Sigmoid colon (tissue), 4 donors: ENCODE measurements at regions not wholly inside any gene's neighbourhood (a gene's known extent, or its start where the extent isn't known, plus 50 kb on each side); places are given as distances from the start of the nearest gene placed in this dataset.

Source experiments
- EP300 ChIP-seq, 4 donors: sonication (generic); formaldehyde crosslinking; IDR thresholded peaks; one replicate each; pipeline ENCODE4 v1.6.1; 2017; ENCODE audit warnings: antibody characterized with exemption in 4 of 4
- POLR2A ChIP-seq, 2 donors: fragments of 450-650 bp; IDR thresholded peaks; one replicate each; pipeline ENCODE4 v1.6.1; 2016; ENCODE audit warnings: antibody characterized with exemption in 2 of 2, mild to moderate bottlenecking in 2 of 2, moderate library complexity in 2 of 2
- POLR2AphosphoS5 ChIP-seq, 4 donors: sonication (generic); formaldehyde crosslinking; IDR thresholded peaks; one replicate each; pipeline ENCODE4 v1.6.1; 2017; ENCODE audit warnings: antibody characterized with exemption in 4 of 4
- TF ChIP-seq, protein P1 (sequence below), 4 experiments: fragments of 450-650 bp in 3 of 4; fragments of 200-600 bp in 1 of 4; IDR thresholded peaks; one replicate each; pipeline ENCODE4 v1.5.1; 2016 to 2019; ENCODE audit warnings: antibody characterized with exemption in 4 of 4, mild to moderate bottlenecking in 3 of 4, moderate library complexity in 2 of 4

DNA sequence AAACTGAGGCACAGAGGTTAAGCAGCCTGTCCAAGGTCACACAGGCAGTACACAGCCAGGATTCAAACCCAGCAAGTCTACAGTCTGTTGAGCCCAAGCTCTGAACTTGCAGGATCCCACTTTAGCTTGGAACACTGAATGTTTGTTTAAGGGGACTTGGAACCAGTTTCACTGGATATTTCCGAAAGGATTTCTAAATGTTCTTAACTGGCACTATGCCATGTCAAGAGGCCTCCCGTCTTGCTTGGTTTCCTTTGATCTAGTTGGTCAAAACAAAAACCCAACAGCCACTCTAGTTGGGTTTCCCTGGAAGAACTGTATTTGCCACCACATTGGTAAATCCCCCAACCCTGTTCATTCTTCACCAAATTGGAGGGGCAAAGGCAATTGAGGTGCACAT, 317.6 kb upstream of the KAZN start:
- TF ChIP-seq, protein P1, sequence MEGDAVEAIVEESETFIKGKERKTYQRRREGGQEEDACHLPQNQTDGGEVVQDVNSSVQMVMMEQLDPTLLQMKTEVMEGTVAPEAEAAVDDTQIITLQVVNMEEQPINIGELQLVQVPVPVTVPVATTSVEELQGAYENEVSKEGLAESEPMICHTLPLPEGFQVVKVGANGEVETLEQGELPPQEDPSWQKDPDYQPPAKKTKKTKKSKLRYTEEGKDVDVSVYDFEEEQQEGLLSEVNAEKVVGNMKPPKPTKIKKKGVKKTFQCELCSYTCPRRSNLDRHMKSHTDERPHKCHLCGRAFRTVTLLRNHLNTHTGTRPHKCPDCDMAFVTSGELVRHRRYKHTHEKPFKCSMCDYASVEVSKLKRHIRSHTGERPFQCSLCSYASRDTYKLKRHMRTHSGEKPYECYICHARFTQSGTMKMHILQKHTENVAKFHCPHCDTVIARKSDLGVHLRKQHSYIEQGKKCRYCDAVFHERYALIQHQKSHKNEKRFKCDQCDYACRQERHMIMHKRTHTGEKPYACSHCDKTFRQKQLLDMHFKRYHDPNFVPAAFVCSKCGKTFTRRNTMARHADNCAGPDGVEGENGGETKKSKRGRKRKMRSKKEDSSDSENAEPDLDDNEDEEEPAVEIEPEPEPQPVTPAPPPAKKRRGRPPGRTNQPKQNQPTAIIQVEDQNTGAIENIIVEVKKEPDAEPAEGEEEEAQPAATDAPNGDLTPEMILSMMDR (IDR thresholded peaks at IDR 0.05): no peak
- no peak for TF ChIP-seq POLR2A (IDR thresholded peaks at IDR 0.05)
- TF ChIP-seq POLR2AphosphoS5 (IDR thresholded peaks at IDR 0.05): no peak
- no peak for TF ChIP-seq EP300 (IDR thresholded peaks at IDR 0.05)
